NCI-H226 (cell line): ENCODE measurements at regions not wholly inside any gene's neighbourhood (a gene's known extent, or its start where the extent isn't known, plus 50 kb on each side); places are given as distances from the start of the nearest gene placed in this dataset.

Source experiments
- DNase-seq: peaks from one replicate; pipeline ENCODE4 v3.0.0-alpha.2; 2015

GRCh38 chr2:104468846-104469245, 385.1 kb upstream of the POU3F3 start:
- no peak for DNase-seq

GRCh38 chr2:104472076-104472475, 381.8 kb upstream of the POU3F3 start:
- DNase-seq, result no peak

- DNase-seq, result no peak
Measured at GRCh38 chr2:104473546-104473945, 380.4 kb upstream of the POU3F3 start.

GRCh38 chr2:104474716-104475115, 379.2 kb upstream of the POU3F3 start:
- DNase-seq, result no peak

- DNase-seq, result no peak
Measured at GRCh38 chr2:104476075-104476474, 377.8 kb upstream of the POU3F3 start.

- DNase-seq, result no peak
Measured at GRCh38 chr2:104476563-104476988, 377.3 kb upstream of the POU3F3 start.

- DNase-seq, result no peak
Measured at GRCh38 chr2:104481341-104481740, 372.6 kb upstream of the POU3F3 start.

- DNase-seq, result no peak
Measured at GRCh38 chr2:104487366-104487765, 366.5 kb upstream of the POU3F3 start.

GRCh38 chr2:104493698-104494097, 360.2 kb upstream of the POU3F3 start:
- no peak for DNase-seq

- no peak for DNase-seq
Measured at GRCh38 chr2:104501342-104501741, 352.6 kb upstream of the POU3F3 start.

- DNase-seq, result no peak
Measured at GRCh38 chr2:104501929-104502328, 352.0 kb upstream of the POU3F3 start.

GRCh38 chr2:104502901-104503300, 351.0 kb upstream of the POU3F3 start:
- no peak for DNase-seq

GRCh38 chr2:104504331-104505073, 349.4 kb upstream of the POU3F3 start:
- no peak for DNase-seq

GRCh38 chr2:104518256-104518655, 335.7 kb upstream of the POU3F3 start:
- no peak for DNase-seq

GRCh38 chr2:104521247-104521646, 332.7 kb upstream of the POU3F3 start:
- DNase-seq, result no peak

GRCh38 chr2:104523921-104524320, 330.0 kb upstream of the POU3F3 start:
- DNase-seq, result no peak

GRCh38 chr2:104528101-104528500, 325.8 kb upstream of the POU3F3 start:
- DNase-seq, result no peak

- no peak for DNase-seq
Measured at GRCh38 chr2:104531122-104531521, 322.8 kb upstream of the POU3F3 start.

- no peak for DNase-seq
Measured at GRCh38 chr2:104537116-104537515, 316.8 kb upstream of the POU3F3 start.

- DNase-seq, result no peak
Measured at GRCh38 chr2:104538077-104538476, 315.8 kb upstream of the POU3F3 start.

- DNase-seq, result no peak
Measured at GRCh38 chr2:104539649-104540048, 314.3 kb upstream of the POU3F3 start.

- DNase-seq, result no peak
Measured at GRCh38 chr2:104545055-104545454, 308.9 kb upstream of the POU3F3 start.

- no peak for DNase-seq
Measured at GRCh38 chr2:104546537-104546936, 307.4 kb upstream of the POU3F3 start.

- DNase-seq, result no peak
Measured at GRCh38 chr2:104547221-104547620, 306.7 kb upstream of the POU3F3 start.

GRCh38 chr2:104561251-104561650, 292.7 kb upstream of the POU3F3 start:
- no peak for DNase-seq
